Endothelial cell of umbilical vein (primary cell): ENCODE measurements at regions not wholly inside any gene's neighbourhood (a gene's known extent, or its start where the extent isn't known, plus 50 kb on each side); places are given as distances from the start of the nearest gene placed in this dataset.

Experiments
- BruUV-seq: library from RNA; stranded (reverse); fragments of 400-500 nt; replicated peaks from 2 replicates; lab custom pipeline; 2021; lab: Mats Ljungman, UMichigan
- CTCF ChIA-PET: fragments of 300-600, 350-600 bp; sonication (Branson Sonifier 250); formaldehyde crosslinking; loops from one replicate; lab custom pipeline; 2021; ENCODE audit warnings: antibody characterized with exemption, inconsistent platforms; lab: Charles Lee
- POLR2A ChIA-PET: fragments of 300-600, 350-600 bp; sonication (Branson Sonifier 250); formaldehyde crosslinking; loops from one replicate; lab custom pipeline; 2021; ENCODE audit warnings: antibody characterized with exemption, inconsistent platforms; lab: Charles Lee
- DNase-seq: peaks from one replicate; pipeline ENCODE4 v3.0.0-alpha.2; 2011; ENCODE audit warnings: low read depth, low spot score
- FAIRE-seq: peaks from 2 replicates; lab custom pipeline; 2011; peaks lifted over from hg19 to GRCh38; lab: Jason Lieb, UNC
- H2AFZ ChIP-seq: 2 replicates; pipeline ENCODE4 v1.6.0; 2012; ENCODE audit warnings: low read depth, low read length, control low read depth, inconsistent platforms
- H3K27ac ChIP-seq: 2 replicates; pipeline ENCODE4 v1.5.1; 2011; ENCODE audit warnings: low read depth, mild to moderate bottlenecking, control low read depth, low read length, moderate library complexity; ENCODE audit not compliant: insufficient read depth
- H3K27me3 ChIP-seq, 2 experiments: 2 replicates each; pipeline versions ENCODE4 v1.6.0 to v1.6.1; 2011; ENCODE audit warnings: low read length in 2 of 2, mixed read lengths in 1 of 2; ENCODE audit not compliant: control insufficient read depth in 2 of 2, insufficient read depth in 2 of 2
- H3K36me3 ChIP-seq, 2 experiments: 2 replicates in 1 of 2; 3 replicates in 1 of 2; pipeline ENCODE4 v1.5.1; 2011; ENCODE audit warnings: low read length in 2 of 2, mild to moderate bottlenecking in 1 of 2, moderate library complexity in 1 of 2; ENCODE audit not compliant: control insufficient read depth in 2 of 2, insufficient read depth in 2 of 2; ENCODE audit errors: extremely low read depth in 1 of 2
- H3K4me1 ChIP-seq: 3 replicates; pipeline ENCODE4 v1.5.1; 2011; ENCODE audit warnings: mild to moderate bottlenecking, low read length; ENCODE audit not compliant: control insufficient read depth, insufficient read depth; ENCODE audit errors: extremely low read depth
- H3K4me2 ChIP-seq: 2 replicates; pipeline ENCODE4 v1.6.1; 2011; ENCODE audit warnings: low read length, control low read depth, mixed read lengths; ENCODE audit not compliant: insufficient read depth
- H3K4me3 ChIP-seq, 3 experiments: fragments of 200-600 bp in 1 of 3; sonication (generic), shearing (Covaris generic) in 1 of 3; replicated peaks in 1 of 3; 2 replicates each; pipeline ENCODE4 v1.5.1; 2011 to 2016; ENCODE audit warnings: control low read depth in 3 of 3, low read length in 3 of 3, mild to moderate bottlenecking in 2 of 3, inconsistent platforms in 1 of 3, low read depth in 1 of 3, moderate library complexity in 1 of 3; ENCODE audit not compliant: insufficient read depth in 1 of 3
- H3K79me2 ChIP-seq: 2 replicates; pipeline ENCODE4 v1.6.0; 2012; ENCODE audit warnings: low read length, inconsistent platforms; ENCODE audit not compliant: control insufficient read depth, insufficient read depth
- H3K9ac ChIP-seq: replicated peaks from 2 replicates; pipeline ENCODE3; 2011; ENCODE audit warnings: low read length, control low read depth; ENCODE audit not compliant: insufficient read depth; ENCODE audit errors: extremely low read depth
- H3K9me1 ChIP-seq: replicated peaks from 3 replicates; pipeline ENCODE4 v1.6.0; 2011; ENCODE audit warnings: mild to moderate bottlenecking, low read length; ENCODE audit not compliant: control insufficient read depth, insufficient read depth; ENCODE audit errors: extremely low read depth
- H3K9me3 ChIP-seq: replicated peaks from 2 replicates; pipeline ENCODE4 v1.5.1; 2012; ENCODE audit warnings: low read length, inconsistent platforms; ENCODE audit not compliant: control insufficient read depth, insufficient read depth
- H4K20me1 ChIP-seq: replicated peaks from 2 replicates; pipeline ENCODE3; 2011; ENCODE audit warnings: mild to moderate bottlenecking, low read length; ENCODE audit not compliant: control insufficient read depth, insufficient read depth; ENCODE audit errors: extremely low read depth
- CTCF ChIP-seq, 2 donors: IDR thresholded peaks; 1 replicate in 1 of 2; 2 replicates in 1 of 2; pipeline ENCODE4 v1.5.1; 2011; ENCODE audit warnings: low read length in 2 of 2, mild to moderate bottlenecking in 2 of 2, moderate library complexity in 2 of 2, control low read depth in 1 of 2, inconsistent platforms in 1 of 2, low read depth in 1 of 2; ENCODE audit not compliant: insufficient read depth in 1 of 2; ENCODE audit errors: extremely low read depth in 1 of 2
- EZH2 ChIP-seq: IDR thresholded peaks from 2 replicates; pipeline ENCODE4 v1.6.1; 2012; ENCODE audit warnings: borderline replicate concordance, low read depth, mild to moderate bottlenecking, moderate library complexity, low read length, inconsistent platforms; ENCODE audit not compliant: severe bottlenecking
- FOS ChIP-seq: IDR thresholded peaks from 2 replicates; pipeline ENCODE4 v1.6.1; 2011; ENCODE audit warnings: mild to moderate bottlenecking, low read length, moderate library complexity, borderline replicate concordance; ENCODE audit not compliant: insufficient read depth
- JUN ChIP-seq: IDR thresholded peaks from 2 replicates; pipeline ENCODE4 v1.6.1; 2011; ENCODE audit warnings: borderline replicate concordance, low read depth; ENCODE audit not compliant: insufficient read length, insufficient read depth
- MAX ChIP-seq: IDR thresholded peaks from 2 replicates; pipeline ENCODE4 v1.6.1; 2011; ENCODE audit not compliant: insufficient read depth, insufficient read length
- MYC ChIP-seq: IDR thresholded peaks from one replicate; pipeline ENCODE4 v1.6.1; 2011; ENCODE audit warnings: mild to moderate bottlenecking, low read depth, low read length
- POLR2A ChIP-seq: IDR thresholded peaks from 2 replicates; pipeline ENCODE4 v1.6.1; 2012; ENCODE audit warnings: low read depth, mild to moderate bottlenecking, control low read depth, low read length
- POLR2AphosphoS5 ChIP-seq: IDR thresholded peaks from 2 replicates; pipeline ENCODE4 v1.6.1; 2012; ENCODE audit warnings: low read depth, mild to moderate bottlenecking, control low read depth, low read length, moderate library complexity; ENCODE audit not compliant: insufficient read depth
- dilution Hi-C: fragments of 300-500 bp; cut with MboI; formaldehyde crosslinking; loops from one replicate; pipeline ENCODE4 v1.15.0; 2019; ENCODE audit warnings: low sequenced_read_pairs; ENCODE audit not compliant: extremely low pct_ligation_motif_present
- intact Hi-C: fragments of 100-400 bp; cut with micrococcal nuclease; formaldehyde crosslinking; loops from one replicate; pipeline ENCODE4 v1.10.0; 2022

GRCh38 chr12:84685379-84685778 lies 227.2 kb downstream of the SLC6A15 start:
- Histone ChIP-seq H3K4me3 (no peak overlapping the region), H4K20me1 (no peaks in the 10 kb centered on the region), H3K9me1 (no peaks in the 10 kb centered on the region), H3K79me2 (no peaks in the 10 kb centered on the region), H3K27me3 (no peaks in the 10 kb centered on the region), H3K4me1 (no peaks in the 10 kb centered on the region), H2AFZ (no peak overlapping the region), H3K9me3 (no peaks in the 10 kb centered on the region), H3K27ac (no peak overlapping the region), H3K4me2 (no peak overlapping the region), H3K36me3 (no peaks in the 10 kb centered on the region), H3K9ac (no peak overlapping the region)
- ChIA-PET POLR2A (no interaction called here), CTCF (no interaction called here)
- TF ChIP-seq POLR2A (no peak), CTCF (IDR thresholded peaks at IDR 0.05; ENCODE audit: extremely low read depth in 1 of 2, insufficient read depth in 1 of 2, low read depth in 1 of 2, low read length in 2 of 2) (no peak), FOS (no peak), EZH2 (no peak), MAX (no peak), JUN (no peak)
- intact Hi-C loops, result no loop called here
- dilution Hi-C loops, result no loop called here
- FAIRE-seq (no peak), DNase-seq (no peak)
- BruUV-seq, result no TSS peak

- Histone ChIP-seq H2AFZ (no peak overlapping the region), H3K36me3 (no peaks in the 10 kb centered on the region), H4K20me1 (no peaks in the 10 kb centered on the region), H3K9me3 (no peaks in the 10 kb centered on the region), H3K79me2 (no peaks in the 10 kb centered on the region), H3K27me3 (no peaks in the 10 kb centered on the region), H3K4me2 (no peak overlapping the region), H3K9me1 (no peaks in the 10 kb centered on the region), H3K4me1 (no peaks in the 10 kb centered on the region), H3K27ac (no peak overlapping the region), H3K9ac (no peak overlapping the region), H3K4me3 (no peak overlapping the region)
- DNase-seq (no peak), FAIRE-seq (peak; percentile 67)
- TF ChIP-seq MYC (no peak), FOS (no peak), MAX (no peak), JUN (no peak), CTCF (IDR thresholded peaks at IDR 0.05; ENCODE audit: extremely low read depth in 1 of 2, insufficient read depth in 1 of 2, low read depth in 1 of 2, low read length in 2 of 2) (no peak), POLR2A (no peak), EZH2 (no peak), POLR2AphosphoS5 (no peak)
- no TSS peak for BruUV-seq
- dilution Hi-C loops, result no loop called here
- intact Hi-C loops, result no loop called here
- ChIA-PET CTCF (no interaction called here), POLR2A (no interaction called here)
Measured at GRCh38 chr12:84676787-84677186, 235.8 kb downstream of the SLC6A15 start.
